SK-N-MC (cell line): ENCODE measurements at regions not wholly inside any gene's neighbourhood (a gene's known extent, or its start where the extent isn't known, plus 50 kb on each side); places are given as distances from the start of the nearest gene placed in this dataset.

ENCODE experiments used
- EZH2 ChIP-seq: fragments of 200-600 bp; sonication (generic); IDR thresholded peaks from one replicate; pipeline ENCODE4 v1.6.1; 2017; ENCODE audit warnings: antibody characterized with exemption
- FOXP2 ChIP-seq: optimal IDR thresholded peaks from 2 replicates; pipeline ENCODE3; 2011; ENCODE audit warnings: mild to moderate bottlenecking, moderate library complexity; ENCODE audit not compliant: insufficient read depth; ENCODE audit errors: extremely low read length, control extremely low read depth
- POLR2AphosphoS5 ChIP-seq: IDR thresholded peaks from 2 replicates; pipeline ENCODE4 v1.6.1; 2012; ENCODE audit warnings: mild to moderate bottlenecking, low read depth, low read length, borderline replicate concordance

- no peak for TF ChIP-seq POLR2AphosphoS5
- TF ChIP-seq EZH2: no peak
- no peak for TF ChIP-seq FOXP2
These were observed 107.5 kb upstream of the DPT start for GRCh38 chr1:168836469-168836868.
